ENCODE measurements at regions not wholly inside any gene's neighbourhood (a gene's known extent, or its start where the extent isn't known, plus 50 kb on each side); places are given as distances from the start of the nearest gene placed in this dataset.
A peak's percentile ranks its signal among the peaks of the same experiment; 100 is the strongest.

DNA sequence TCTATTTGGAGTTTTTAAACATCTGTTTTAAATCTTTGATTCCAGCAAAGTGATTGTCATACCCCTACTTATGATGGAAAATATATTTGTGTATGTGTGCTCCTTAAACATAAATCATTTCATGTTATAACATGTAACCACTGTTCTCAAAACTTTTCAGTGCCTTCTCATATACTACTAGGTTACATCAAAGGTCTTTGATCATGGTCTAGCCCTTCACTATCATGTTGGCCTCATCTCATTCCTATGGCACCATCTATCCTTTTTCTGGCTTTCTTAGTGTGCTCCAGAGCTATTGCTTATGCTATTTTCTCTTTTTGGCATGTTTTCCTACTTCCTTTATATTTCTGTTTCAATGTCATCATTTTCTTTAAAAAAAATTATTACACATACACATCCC is 367.9 kb upstream of the SLC39A10 start:
- DNase-seq: no peak

GRCh38 chr2:195279840-195280427 is 377.1 kb upstream of the SLC39A10 start:
- peak in 1 of 3 experiments; percentile 38 for DNase-seq

- DNase-seq: no peak
Observed at GRCh38 chr2:195270466-195271039, 386.5 kb upstream of the SLC39A10 start.

- no peak for DNase-seq
Observed at GRCh38 chr2:195269220-195269619, 387.8 kb upstream of the SLC39A10 start.

GRCh38 chr2:195257979-195258378 is 399.0 kb upstream of the SLC39A10 start:
- no peak for DNase-seq

DNA sequence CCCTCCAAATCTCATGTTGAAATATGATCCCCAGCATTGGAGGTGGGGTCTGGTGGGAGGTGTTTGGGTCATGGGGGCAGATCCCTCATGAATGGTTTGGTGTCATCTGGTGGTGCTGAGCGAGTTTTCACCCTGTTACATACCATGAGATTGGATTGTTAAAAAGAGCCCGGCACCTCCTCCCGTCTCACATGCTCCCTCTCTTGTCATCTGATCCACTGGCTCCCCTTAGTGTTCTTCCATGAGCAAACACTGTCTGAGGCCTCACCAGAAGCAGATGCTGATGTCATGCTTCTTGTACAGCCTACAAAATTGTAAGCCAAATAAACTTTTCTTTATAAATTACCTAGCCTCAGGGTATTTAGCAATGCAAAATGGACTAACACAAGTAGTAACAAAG is 405.0 kb upstream of the SLC39A10 start:
- DNase-seq: peak in 1 of 3 experiments; percentile 6

DNA sequence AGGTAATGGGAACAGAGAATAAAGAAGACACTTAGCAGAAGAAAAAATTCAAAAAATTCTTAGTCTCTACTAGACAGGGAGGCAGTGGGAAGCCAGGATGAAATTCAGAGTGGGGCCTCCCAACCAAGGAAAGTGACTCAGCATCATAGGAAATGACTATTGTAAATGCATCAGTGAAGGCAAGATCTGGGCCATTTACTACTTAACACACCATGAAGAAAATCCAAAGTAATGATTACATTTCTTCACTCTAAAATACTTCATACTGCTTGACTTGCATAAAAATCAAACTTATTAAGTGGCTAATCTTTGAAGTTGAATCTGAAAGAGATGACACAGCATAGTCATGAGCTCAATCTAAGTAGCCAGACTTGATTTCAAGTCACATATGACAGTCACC is 405.8 kb upstream of the SLC39A10 start:
- no peak for DNase-seq

- DNase-seq: peak in 2 of 3 experiments; percentile 11 to 56
Observed at GRCh38 chr2:195238826-195239225, 418.2 kb upstream of the SLC39A10 start.

DNA sequence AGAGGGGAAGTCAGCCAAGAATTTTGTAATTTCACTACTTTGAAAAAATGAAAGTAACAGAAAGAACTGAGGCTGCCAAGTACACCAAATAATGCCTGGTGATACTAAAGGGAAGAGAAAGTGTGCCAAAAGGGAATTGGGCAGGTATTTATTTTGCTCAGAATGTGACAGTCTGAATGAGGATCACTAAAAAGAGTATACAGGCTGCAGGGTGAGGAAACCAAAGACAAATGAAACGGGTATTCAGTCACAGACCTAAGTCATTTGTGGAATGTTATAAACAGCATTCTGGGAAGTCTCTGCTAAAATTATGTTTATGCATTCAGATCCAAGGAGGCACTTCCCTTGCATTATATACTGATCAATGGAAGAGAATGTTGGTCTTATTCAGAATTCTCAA is 418.6 kb upstream of the SLC39A10 start:
- no peak for DNase-seq

- peak in 2 of 3 experiments; percentile 11 to 22 for DNase-seq
Observed at GRCh38 chr2:195228547-195228946, 428.5 kb upstream of the SLC39A10 start.

GRCh38 chr2:195214072-195214471 is 443.0 kb upstream of the SLC39A10 start:
- no peak for DNase-seq

GRCh38 chr2:195212586-195212985 is 444.4 kb upstream of the SLC39A10 start:
- DNase-seq: peak in 2 of 3 experiments; percentile 2 to 45

DNA sequence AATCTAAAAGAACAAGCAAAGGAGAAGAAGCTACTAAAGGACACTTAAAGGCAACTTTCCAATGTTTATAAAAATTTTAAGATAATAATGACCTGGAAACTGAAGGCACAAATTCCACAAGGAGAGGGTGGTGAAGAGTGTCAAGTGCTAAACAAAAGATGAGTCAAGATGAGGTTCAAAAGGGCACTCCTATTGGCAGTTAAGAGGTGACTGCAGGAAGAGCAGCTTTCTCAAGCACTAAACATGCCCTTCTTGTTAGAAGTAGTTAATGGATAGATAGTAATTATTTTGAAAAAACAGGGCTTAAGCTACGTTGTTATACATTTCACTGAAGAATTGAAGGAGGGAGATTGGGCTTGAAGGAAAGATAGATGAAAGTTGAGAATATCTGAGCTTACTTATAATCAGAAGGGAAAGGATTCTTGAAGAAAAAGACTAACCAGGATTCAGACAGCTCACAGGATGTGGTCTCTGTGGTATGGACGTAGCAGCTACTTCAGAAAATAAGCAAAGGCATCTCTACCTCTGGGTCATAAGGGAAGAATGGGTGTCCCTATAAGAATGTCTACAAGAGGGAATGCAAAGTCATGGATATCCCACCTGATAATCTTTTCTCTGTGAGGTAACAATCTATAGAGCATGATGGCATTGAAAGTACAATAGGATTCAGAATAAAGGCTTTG is 454.7 kb upstream of the SLC39A10 start:
- no peak for DNase-seq

GRCh38 chr2:195199864-195200263 is 457.2 kb upstream of the SLC39A10 start:
- DNase-seq: no peak

GRCh38 chr2:195181059-195181705 is 475.8 kb upstream of the SLC39A10 start:
- no peak for DNase-seq

DNA sequence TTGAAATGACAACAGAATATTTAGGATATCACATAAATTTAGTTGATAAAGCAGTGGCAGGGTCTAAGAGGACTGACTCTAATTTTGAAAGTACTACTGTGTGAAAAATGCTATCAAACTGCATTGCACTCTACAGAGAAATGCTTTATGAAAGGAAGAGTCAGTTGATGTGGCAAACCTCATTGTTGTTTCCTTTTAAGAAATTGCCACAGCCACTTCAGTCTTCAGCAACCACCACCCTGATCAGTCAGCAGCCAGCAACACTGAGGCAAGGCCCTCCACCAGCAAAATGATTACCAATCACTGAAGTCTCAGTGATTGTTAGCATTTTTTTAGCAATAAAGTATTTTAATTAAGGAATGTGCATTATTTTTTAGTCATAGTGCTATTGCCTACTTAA is 488.7 kb upstream of the SLC39A10 start:
- DNase-seq: no peak

DNA sequence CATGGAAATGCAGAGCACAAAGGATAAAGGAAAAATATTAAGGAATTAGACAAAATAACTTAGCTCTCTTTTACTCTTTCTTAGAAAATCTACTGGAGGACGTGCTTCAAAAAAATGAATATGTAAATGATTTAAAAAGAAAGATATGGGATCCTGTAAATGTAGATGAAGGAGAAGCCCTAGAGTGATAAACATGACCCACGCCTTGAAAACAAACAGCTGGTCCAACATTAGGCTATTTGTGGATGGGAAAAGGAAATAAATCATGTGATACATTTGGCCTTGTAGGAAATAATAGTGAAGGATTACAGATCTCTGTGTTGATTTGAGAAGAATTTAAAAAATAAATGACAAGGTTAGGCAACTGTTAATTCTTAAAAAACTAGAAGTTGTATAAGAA is 492.1 kb upstream of the SLC39A10 start:
- DNase-seq: peak in 1 of 3 experiments; percentile 23

DNA sequence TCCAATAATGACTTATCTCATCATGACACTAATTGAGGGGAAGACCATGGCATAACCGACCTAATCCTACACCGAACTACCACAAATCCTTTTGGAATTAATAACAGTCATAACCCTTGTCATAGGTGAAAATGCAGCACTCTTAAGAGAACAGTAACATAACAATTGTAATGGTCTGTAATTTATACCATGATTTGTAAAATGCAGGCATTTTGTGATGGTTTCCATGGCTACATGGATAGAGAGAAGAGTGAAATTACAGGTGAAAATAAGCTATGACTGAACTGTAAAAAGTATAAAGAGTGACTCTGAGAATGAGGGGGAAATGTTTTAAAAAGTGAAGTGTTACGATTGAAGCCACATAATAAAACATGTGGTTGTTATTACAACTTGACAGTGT is 494.1 kb upstream of the SLC39A10 start:
- DNase-seq: no peak

GRCh38 chr2:195162194-195162593 is 494.8 kb upstream of the SLC39A10 start:
- DNase-seq: no peak

GRCh38 chr2:195160963-195161362 is 496.1 kb upstream of the SLC39A10 start:
- no peak for DNase-seq

DNA sequence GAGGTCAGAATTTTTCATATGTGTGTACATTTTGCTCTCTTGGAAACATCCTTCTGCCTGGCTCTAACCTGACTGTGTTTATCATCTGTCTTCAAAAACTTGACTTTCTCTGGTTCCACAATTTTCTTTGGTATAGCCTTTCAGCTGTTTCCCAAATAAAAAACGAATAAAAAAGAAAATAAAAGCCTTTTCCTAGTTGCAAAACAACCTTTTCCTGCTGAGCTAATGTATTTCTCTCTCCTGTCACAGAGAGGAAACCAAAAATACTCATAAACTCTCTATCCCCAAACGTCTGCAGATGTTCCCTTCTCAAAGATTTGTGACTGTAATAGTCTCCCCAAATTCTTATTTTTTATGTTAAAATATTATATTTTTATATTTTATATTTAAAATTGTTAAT is 505.3 kb upstream of the SLC39A10 start:
- no peak for DNase-seq

DNA sequence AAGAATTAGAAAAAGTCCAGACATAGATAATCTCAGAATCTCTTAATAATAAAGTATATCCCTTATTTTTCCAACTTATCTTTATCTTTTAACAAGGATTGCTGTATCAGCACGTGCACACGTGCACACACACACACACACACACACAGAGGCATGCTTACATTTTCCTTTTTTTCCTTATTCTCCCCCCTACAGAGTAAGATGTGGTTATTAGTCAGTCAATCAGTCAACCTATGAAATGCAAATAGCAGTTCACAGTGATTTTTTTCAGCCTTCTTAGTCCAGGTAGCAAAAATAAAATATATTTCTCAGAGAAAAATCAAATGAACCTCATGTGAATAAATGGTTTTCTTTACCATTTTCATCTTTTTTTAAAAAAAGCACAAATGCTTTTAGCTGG is 506.2 kb upstream of the SLC39A10 start:
- DNase-seq: no peak

- DNase-seq: no peak
Observed at GRCh38 chr2:195148004-195148403, 509.0 kb upstream of the SLC39A10 start.

Measured in NCI-H1417 (cell line).